ENCODE measurements at regions not wholly inside any gene's neighbourhood (a gene's known extent, or its start where the extent isn't known, plus 50 kb on each side); places are given as distances from the start of the nearest gene placed in this dataset.

DNA sequence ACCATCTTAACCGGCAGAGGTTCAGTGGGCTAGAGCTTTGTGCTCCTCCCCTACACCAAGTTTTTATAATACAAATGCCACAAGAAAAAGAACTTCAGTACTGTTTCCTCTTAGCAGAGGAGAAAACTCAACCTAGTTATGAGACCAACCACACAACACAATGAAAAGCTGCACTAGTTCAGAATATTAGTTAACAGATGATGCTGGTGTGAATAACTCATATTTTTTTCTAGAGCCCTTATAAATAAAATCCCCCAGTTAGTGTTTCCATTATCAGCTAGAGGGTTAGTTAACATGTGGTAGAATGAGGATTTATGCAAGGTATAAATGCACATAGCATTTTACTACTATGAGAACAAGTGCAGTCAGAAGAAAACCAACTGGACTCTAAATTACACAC lies 61.9 kb upstream of the AMN1 start:
- H3K9me3 ChIP-seq (ENCODE audit: control insufficient read depth in 2 of 3, insufficient read depth in 1 of 3, low read length in 3 of 3), result no peaks in the 10 kb centered on the region
- TF ChIP-seq, protein P1, sequence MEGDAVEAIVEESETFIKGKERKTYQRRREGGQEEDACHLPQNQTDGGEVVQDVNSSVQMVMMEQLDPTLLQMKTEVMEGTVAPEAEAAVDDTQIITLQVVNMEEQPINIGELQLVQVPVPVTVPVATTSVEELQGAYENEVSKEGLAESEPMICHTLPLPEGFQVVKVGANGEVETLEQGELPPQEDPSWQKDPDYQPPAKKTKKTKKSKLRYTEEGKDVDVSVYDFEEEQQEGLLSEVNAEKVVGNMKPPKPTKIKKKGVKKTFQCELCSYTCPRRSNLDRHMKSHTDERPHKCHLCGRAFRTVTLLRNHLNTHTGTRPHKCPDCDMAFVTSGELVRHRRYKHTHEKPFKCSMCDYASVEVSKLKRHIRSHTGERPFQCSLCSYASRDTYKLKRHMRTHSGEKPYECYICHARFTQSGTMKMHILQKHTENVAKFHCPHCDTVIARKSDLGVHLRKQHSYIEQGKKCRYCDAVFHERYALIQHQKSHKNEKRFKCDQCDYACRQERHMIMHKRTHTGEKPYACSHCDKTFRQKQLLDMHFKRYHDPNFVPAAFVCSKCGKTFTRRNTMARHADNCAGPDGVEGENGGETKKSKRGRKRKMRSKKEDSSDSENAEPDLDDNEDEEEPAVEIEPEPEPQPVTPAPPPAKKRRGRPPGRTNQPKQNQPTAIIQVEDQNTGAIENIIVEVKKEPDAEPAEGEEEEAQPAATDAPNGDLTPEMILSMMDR (IDR thresholded peaks at IDR 0.05; ENCODE audit: borderline replicate concordance, extremely low read depth, insufficient read depth), result no peak
- no peak overlapping the region for H3K27ac ChIP-seq (ENCODE audit: low read depth in 2 of 2, low read length in 2 of 2)
- no peak overlapping the region for H3K4me3 ChIP-seq (ENCODE audit: low read length in 3 of 3)
- intact Hi-C loops (cut with DNase I), result no loop called here
- no peak for FAIRE-seq
- peaks cover 0 to 4% (median 0%) of the 10 kb centered on the region in 3 donors for H3K4me1 ChIP-seq (ENCODE audit: control insufficient read depth in 2 of 3, insufficient read depth in 2 of 3, low read depth in 1 of 3, low read length in 3 of 3)
- no peaks in the 10 kb centered on the region for H3K36me3 ChIP-seq (ENCODE audit: control insufficient read depth in 2 of 3, insufficient read depth in 3 of 3, low read length in 3 of 3)
- no peak overlapping the region for H3K9ac ChIP-seq (ENCODE audit: low read length in 3 of 3)
- no peak for DNase-seq
- no peaks in the 10 kb centered on the region for H3K27me3 ChIP-seq (ENCODE audit: control insufficient read depth, insufficient read depth, low read length)

DNA sequence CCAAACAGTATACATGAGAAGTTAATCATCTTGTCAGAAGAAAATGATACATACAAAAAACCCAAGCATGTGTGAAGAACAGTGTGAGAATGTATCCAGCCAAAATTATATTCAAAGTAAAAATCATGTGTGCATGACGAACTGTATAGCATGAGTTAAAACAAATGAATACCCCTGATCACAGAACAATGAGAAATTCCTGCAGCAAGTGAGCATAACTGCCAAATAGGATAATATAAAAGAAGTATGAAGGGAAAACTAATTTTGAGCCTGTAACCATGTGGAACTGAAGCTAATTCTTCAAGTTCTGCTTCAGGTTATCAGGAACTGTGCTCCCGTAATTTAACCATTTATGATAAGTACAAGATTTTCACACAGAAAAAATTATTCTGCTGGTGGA lies 56.5 kb upstream of the AMN1 start:
- H3K9me3 ChIP-seq (ENCODE audit: control insufficient read depth in 2 of 3, insufficient read depth in 1 of 3, low read length in 3 of 3), result peaks cover 0 to 6% (median 0%) of the 10 kb centered on the region in 3 donors
- H3K4me3 ChIP-seq (ENCODE audit: low read length in 3 of 3), result no peak overlapping the region
- TF ChIP-seq, protein P1 (IDR thresholded peaks at IDR 0.05; ENCODE audit: borderline replicate concordance, extremely low read depth, insufficient read depth), result no peak
- no peaks in the 10 kb centered on the region for H3K27me3 ChIP-seq (ENCODE audit: control insufficient read depth, insufficient read depth, low read length)
- DNase-seq (peak in 1 of 5 donors; percentile 38), FAIRE-seq (no peak)
- H3K4me1 ChIP-seq (ENCODE audit: control insufficient read depth in 2 of 3, insufficient read depth in 2 of 3, low read depth in 1 of 3, low read length in 3 of 3), result no peaks in the 10 kb centered on the region
- H3K27ac ChIP-seq (ENCODE audit: low read depth in 2 of 2, low read length in 2 of 2), result no peak overlapping the region
- no peaks in the 10 kb centered on the region for H3K36me3 ChIP-seq (ENCODE audit: control insufficient read depth in 2 of 3, insufficient read depth in 3 of 3, low read length in 3 of 3)
- intact Hi-C loops (cut with DNase I), result no loop called here
- no peak overlapping the region for H3K9ac ChIP-seq (ENCODE audit: low read length in 3 of 3)

DNA sequence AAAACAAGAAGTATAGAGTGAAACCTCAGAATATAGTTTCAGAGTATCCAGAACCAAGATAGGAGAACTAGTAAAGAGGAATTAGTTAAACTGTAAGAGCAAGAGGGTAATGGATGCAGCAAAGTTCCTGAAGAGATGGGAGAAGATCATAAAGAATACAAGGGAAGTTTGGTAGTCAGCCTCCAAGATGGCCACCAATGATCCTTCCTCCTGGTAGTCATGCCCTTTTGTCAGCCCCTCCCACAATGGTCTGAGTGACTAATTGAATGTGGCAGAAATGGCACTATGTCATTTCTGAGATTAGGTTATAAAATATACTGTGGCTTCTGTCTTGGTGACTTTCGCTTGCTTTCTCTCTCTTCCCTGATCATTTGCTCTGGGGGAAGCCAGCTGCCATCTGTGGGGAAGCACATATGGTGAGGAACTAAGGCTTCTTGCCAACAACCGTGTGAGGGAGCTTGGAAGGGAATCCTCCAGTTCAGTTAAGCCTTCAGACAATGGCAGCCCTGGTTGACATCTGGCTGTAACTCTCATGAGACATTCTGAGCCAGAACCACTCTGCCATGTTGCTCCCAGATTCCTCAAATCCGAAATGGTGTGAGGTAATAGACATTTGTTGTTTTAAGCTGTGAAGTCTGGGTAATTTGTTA lies 55.3 kb upstream of the AMN1 start:
- Histone ChIP-seq H3K9me3 (ENCODE audit: control insufficient read depth in 2 of 3, insufficient read depth in 1 of 3, low read length in 3 of 3) (peaks cover 0 to 6% (median 0%) of the 10 kb centered on the region in 3 donors), H3K27ac (ENCODE audit: low read depth in 2 of 2, low read length in 2 of 2) (no peak overlapping the region), H3K27me3 (ENCODE audit: control insufficient read depth, insufficient read depth, low read length) (no peaks in the 10 kb centered on the region), H3K36me3 (ENCODE audit: control insufficient read depth in 2 of 3, insufficient read depth in 3 of 3, low read length in 3 of 3) (no peaks in the 10 kb centered on the region), H3K4me3 (ENCODE audit: low read length in 3 of 3) (no peak overlapping the region), H3K4me1 (ENCODE audit: control insufficient read depth in 2 of 3, insufficient read depth in 2 of 3, low read depth in 1 of 3, low read length in 3 of 3) (no peaks in the 10 kb centered on the region), H3K9ac (ENCODE audit: low read length in 3 of 3) (no peak overlapping the region)
- no peak for DNase-seq
- intact Hi-C loops (cut with DNase I), result no loop called here
- TF ChIP-seq, protein P1 (IDR thresholded peaks at IDR 0.05; ENCODE audit: borderline replicate concordance, extremely low read depth, insufficient read depth), result no peak
- FAIRE-seq, result no peak

DNA sequence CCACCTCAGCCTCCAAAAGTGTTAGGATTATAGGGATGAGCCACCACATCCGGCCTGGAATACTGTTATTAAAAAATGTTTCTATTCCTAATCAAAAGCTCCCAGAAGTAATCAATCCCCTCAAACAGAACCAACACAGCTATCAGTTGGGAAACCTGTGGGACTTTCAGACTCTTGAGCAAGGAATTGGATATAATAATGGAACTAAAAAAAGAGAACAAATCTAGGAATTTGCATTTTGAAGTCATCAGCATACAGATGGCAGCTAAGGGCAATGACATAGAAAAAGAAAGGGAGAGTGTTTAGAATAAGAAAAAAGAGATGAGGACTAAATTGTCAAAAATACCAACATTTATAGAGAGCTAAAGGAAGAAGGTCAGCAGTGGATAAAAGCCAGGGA lies 54.7 kb upstream of the AMN1 start:
- TF ChIP-seq, protein P1 (IDR thresholded peaks at IDR 0.05; ENCODE audit: borderline replicate concordance, extremely low read depth, insufficient read depth), result no peak
- Histone ChIP-seq H3K27ac (ENCODE audit: low read depth in 2 of 2, low read length in 2 of 2) (no peak overlapping the region), H3K9ac (ENCODE audit: low read length in 3 of 3) (no peak overlapping the region), H3K36me3 (ENCODE audit: control insufficient read depth in 2 of 3, insufficient read depth in 3 of 3, low read length in 3 of 3) (no peaks in the 10 kb centered on the region), H3K9me3 (ENCODE audit: control insufficient read depth in 2 of 3, insufficient read depth in 1 of 3, low read length in 3 of 3) (peaks cover 0 to 6% (median 0%) of the 10 kb centered on the region in 3 donors), H3K4me3 (ENCODE audit: low read length in 3 of 3) (no peak overlapping the region), H3K4me1 (ENCODE audit: control insufficient read depth in 2 of 3, insufficient read depth in 2 of 3, low read depth in 1 of 3, low read length in 3 of 3) (no peaks in the 10 kb centered on the region), H3K27me3 (ENCODE audit: control insufficient read depth, insufficient read depth, low read length) (no peaks in the 10 kb centered on the region)
- FAIRE-seq, result no peak
- intact Hi-C loops (cut with DNase I), result no loop called here
- DNase-seq, result no peak
